ENCODE measurements at regions not wholly inside any gene's neighbourhood (a gene's known extent, or its start where the extent isn't known, plus 50 kb on each side); places are given as distances from the start of the nearest gene placed in this dataset.

DNA sequence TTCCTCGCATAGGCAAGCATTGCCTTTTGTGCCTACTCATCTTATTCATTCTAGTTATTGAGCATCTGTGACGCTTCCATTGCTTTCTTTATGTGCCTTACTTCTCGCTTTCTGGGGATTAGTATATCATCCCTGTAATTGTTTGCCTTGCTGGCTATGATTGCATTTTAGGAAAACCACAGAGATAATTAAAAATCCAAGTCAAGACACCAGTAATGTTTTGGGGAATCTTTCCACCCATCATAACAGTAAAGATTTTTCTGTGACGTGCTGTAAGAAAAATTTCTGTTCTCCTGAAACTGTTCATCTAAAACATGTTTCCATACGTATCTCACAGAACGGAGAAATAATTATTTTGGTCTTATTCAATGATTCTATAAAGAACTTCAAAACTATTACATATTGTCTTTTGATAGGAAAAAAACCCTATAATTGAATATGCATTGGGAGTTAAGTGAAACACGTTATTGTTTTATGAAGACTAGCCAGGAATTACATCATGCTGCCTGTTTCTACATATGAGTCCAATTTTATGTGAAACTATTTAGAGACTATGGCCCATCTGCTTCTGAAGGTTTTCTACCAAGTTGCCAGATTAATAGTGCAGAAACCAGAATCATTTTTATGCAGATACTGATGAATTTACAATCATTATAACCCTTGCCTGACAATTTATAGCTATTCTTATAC is 133.7 kb upstream of the FIBIN start:
- TF ChIP-seq, protein P1, sequence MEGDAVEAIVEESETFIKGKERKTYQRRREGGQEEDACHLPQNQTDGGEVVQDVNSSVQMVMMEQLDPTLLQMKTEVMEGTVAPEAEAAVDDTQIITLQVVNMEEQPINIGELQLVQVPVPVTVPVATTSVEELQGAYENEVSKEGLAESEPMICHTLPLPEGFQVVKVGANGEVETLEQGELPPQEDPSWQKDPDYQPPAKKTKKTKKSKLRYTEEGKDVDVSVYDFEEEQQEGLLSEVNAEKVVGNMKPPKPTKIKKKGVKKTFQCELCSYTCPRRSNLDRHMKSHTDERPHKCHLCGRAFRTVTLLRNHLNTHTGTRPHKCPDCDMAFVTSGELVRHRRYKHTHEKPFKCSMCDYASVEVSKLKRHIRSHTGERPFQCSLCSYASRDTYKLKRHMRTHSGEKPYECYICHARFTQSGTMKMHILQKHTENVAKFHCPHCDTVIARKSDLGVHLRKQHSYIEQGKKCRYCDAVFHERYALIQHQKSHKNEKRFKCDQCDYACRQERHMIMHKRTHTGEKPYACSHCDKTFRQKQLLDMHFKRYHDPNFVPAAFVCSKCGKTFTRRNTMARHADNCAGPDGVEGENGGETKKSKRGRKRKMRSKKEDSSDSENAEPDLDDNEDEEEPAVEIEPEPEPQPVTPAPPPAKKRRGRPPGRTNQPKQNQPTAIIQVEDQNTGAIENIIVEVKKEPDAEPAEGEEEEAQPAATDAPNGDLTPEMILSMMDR (conservative IDR thresholded peaks at IDR 0.05) = no peak
- Mint-ChIP-seq H3K4me1 (no peaks in the 10 kb centered on the region), H3K9me3 (no peaks in the 10 kb centered on the region), H3K36me3 (ENCODE audit: insufficient read depth in 1 of 3, low read depth in 3 of 3) (no peaks in the 10 kb centered on the region), H3K4me3 (no peak overlapping the region), H3K27me3 (ENCODE audit: low read depth) (no peaks in the 10 kb centered on the region), H3K27ac (no peak overlapping the region)
- no peak overlapping the region for H4K91ac ChIP-seq (ENCODE audit: insufficient read length, low read depth, low read length)
- no peak overlapping the region for H3K14ac ChIP-seq (ENCODE audit: insufficient read depth, low read length)
- no peak overlapping the region for H2BK20ac ChIP-seq (ENCODE audit: low read depth, low read length, poor library complexity, severe bottlenecking)
- H3K18ac ChIP-seq (ENCODE audit: insufficient read length, low read depth, low read length) = no peak overlapping the region
- no peak overlapping the region for H2AK5ac ChIP-seq (ENCODE audit: insufficient read length, low read length)
- no peaks in the 10 kb centered on the region for H3K27me3 ChIP-seq (ENCODE audit: insufficient read depth, low read length)
- no peaks in the 10 kb centered on the region for H3K79me2 ChIP-seq (ENCODE audit: insufficient read depth, low read length)
- H3K23ac ChIP-seq (ENCODE audit: insufficient read length, low read depth, low read length) = no peak overlapping the region
- H2BK5ac ChIP-seq (ENCODE audit: insufficient read length, low read length) = no peak overlapping the region
- H2BK120ac ChIP-seq (ENCODE audit: low read depth, low read length, poor library complexity, severe bottlenecking) = no peak overlapping the region
- H3K23me2 ChIP-seq (ENCODE audit: insufficient read length, low read depth, low read length, poor library complexity, severe bottlenecking) = no peaks in the 10 kb centered on the region
- H4K8ac ChIP-seq (replicated peaks; ENCODE audit: insufficient read length, low read depth, low read length) = no peak overlapping the region
- H3K4ac ChIP-seq (ENCODE audit: low read depth, low read length) = no peak overlapping the region
- DNase-seq = no peak
- no peak overlapping the region for H3K27ac ChIP-seq (ENCODE audit: insufficient read length, low read depth, low read length)
- H4K5ac ChIP-seq (ENCODE audit: insufficient read length, low read depth, low read length) = no peak overlapping the region
- no peaks in the 10 kb centered on the region for H3K4me1 ChIP-seq (ENCODE audit: insufficient read depth, low read length)
- WGBS (ENCODE audit: extremely low coverage, insufficient read length, low lambda C conversion rate) = no CpG with 5 or more reads among the region's 7 CpGs
- H3T11ph ChIP-seq (ENCODE audit: low read length) = no peak overlapping the region
- no peak overlapping the region for H3K9ac ChIP-seq (ENCODE audit: extremely low read depth, insufficient read length, low read length)
- no peak overlapping the region for H2AFZ ChIP-seq (ENCODE audit: low read length)
- H3K9me3 ChIP-seq (ENCODE audit: control insufficient read depth, low read depth, low read length) = no peaks in the 10 kb centered on the region
- no peak overlapping the region for H2BK15ac ChIP-seq (ENCODE audit: low read depth, low read length)
- H3K56ac ChIP-seq (ENCODE audit: insufficient read length, low read depth, low read length) = no peak overlapping the region
- no peaks in the 10 kb centered on the region for H4K20me1 ChIP-seq (ENCODE audit: control insufficient read depth, insufficient read depth, insufficient read length)
- no peaks in the 10 kb centered on the region for H3K79me1 ChIP-seq (ENCODE audit: insufficient read depth, low read depth, low read length, poor library complexity, severe bottlenecking)
- no peak overlapping the region for H2BK12ac ChIP-seq (ENCODE audit: insufficient read length, low read depth, low read length)
- H3K4me2 ChIP-seq (ENCODE audit: insufficient read depth, insufficient read length, low read length) = no peak overlapping the region
